OCI-LY1 (cell line): ENCODE measurements at regions not wholly inside any gene's neighbourhood (a gene's known extent, or its start where the extent isn't known, plus 50 kb on each side); places are given as distances from the start of the nearest gene placed in this dataset.

Source experiments
- CTCF ChIP-seq: fragments of 200-600 bp; sonication (generic), shearing (Covaris generic); IDR thresholded peaks from 2 replicates; pipeline ENCODE4 v1.5.1; 2017; ENCODE audit warnings: mild to moderate bottlenecking, antibody characterized with exemption, low read length, moderate library complexity, mixed read lengths
- EZH2 ChIP-seq: fragments of 200-600 bp; sonication (generic), shearing (Covaris generic); IDR thresholded peaks from 2 replicates; pipeline ENCODE4 v1.8.0; 2017; ENCODE audit warnings: borderline replicate concordance, mixed run types, mild to moderate bottlenecking, antibody characterized with exemption, low read length, moderate library complexity, mixed read lengths

DNA sequence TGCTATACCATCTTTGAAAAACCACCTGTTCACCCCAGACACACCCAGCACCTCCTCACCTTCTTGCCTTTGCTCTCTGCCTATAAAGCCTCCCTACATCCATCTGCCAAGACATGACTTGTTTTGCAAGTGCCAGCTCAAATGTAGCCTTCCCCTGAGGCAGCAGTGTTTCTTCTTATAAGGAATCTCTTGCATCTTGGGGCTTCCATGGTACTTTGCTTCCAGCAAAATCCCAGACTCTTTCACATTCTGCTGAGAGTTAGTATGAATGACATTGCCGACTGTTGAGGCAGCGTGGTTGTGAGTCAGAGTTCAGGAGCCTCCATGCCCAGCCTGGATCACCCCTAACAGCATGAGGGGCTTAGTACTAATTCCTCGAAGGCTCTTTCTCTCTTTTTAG, 217.4 kb upstream of the RUNX1 start:
- TF ChIP-seq CTCF = no peak
- TF ChIP-seq EZH2 = no peak
